Memory B cell (primary cell): ENCODE measurements at regions not wholly inside any gene's neighbourhood (a gene's known extent, or its start where the extent isn't known, plus 50 kb on each side); places are given as distances from the start of the nearest gene placed in this dataset.
"Not testable (repeated sequence)": the region's sequence is repeated elsewhere in the genome, so short reads cannot be mapped to it uniquely, and the experiment has no call there.

Experiments used
- ATAC-seq: fragments of 150-1000 bp; cut with Tn5 transposase; 2 replicates; pipeline ENCODE4 v1.10.0; 2021; ENCODE audit warnings: low read depth, mild to moderate bottlenecking, moderate library complexity
- DNase-seq, 2 donors: peaks; one replicate each; pipeline ENCODE4 v3.0.0; 2022; ENCODE audit warnings: low spot score in 2 of 2
- H3K27ac Mint-ChIP-seq: one replicate; pipeline ENCODE4 v1.8.0; 2022; ENCODE audit warnings: mild to moderate bottlenecking, moderate library complexity, mixed read lengths
- H3K27me3 Mint-ChIP-seq: one replicate; pipeline ENCODE4 v1.8.0; 2022; ENCODE audit warnings: mixed read lengths
- H3K36me3 Mint-ChIP-seq: one replicate; pipeline ENCODE4 v1.8.0; 2022; ENCODE audit warnings: mild to moderate bottlenecking, mixed read lengths
- H3K4me1 Mint-ChIP-seq: one replicate; pipeline ENCODE4 v1.8.0; 2022; ENCODE audit warnings: mixed read lengths
- H3K4me3 Mint-ChIP-seq: one replicate; pipeline ENCODE4 v1.8.0; 2022; ENCODE audit warnings: mild to moderate bottlenecking, moderate library complexity, mixed read lengths
- H3K9me3 Mint-ChIP-seq: one replicate; pipeline ENCODE4 v1.8.0; 2022; ENCODE audit warnings: mixed read lengths

GRCh38 chr17:6261466-6261865 lies 173.5 kb downstream of the AIPL1 start:
- Mint-ChIP-seq H3K9me3 (peaks cover 5% of the 10 kb centered on the region), H3K27me3 (peaks cover 20% of the 10 kb centered on the region), H3K36me3 (no peaks in the 10 kb centered on the region), H3K4me3 (no peak overlapping the region), H3K4me1 (no peaks in the 10 kb centered on the region), H3K27ac (no peak overlapping the region)
- ATAC-seq (no peak), DNase-seq (no peak)

GRCh38 chr17:6259899-6260298 lies 175.0 kb downstream of the AIPL1 start:
- no peak overlapping the region for H3K4me3 Mint-ChIP-seq
- peaks cover 20% of the 10 kb centered on the region for H3K27me3 Mint-ChIP-seq

GRCh38 chr17:6257336-6257735 lies 177.6 kb downstream of the AIPL1 start:
- H3K27ac Mint-ChIP-seq = no peak overlapping the region
- no peaks in the 10 kb centered on the region for H3K36me3 Mint-ChIP-seq
- ATAC-seq = no peak
- H3K9me3 Mint-ChIP-seq = no peaks in the 10 kb centered on the region
- peaks cover 16% of the 10 kb centered on the region for H3K27me3 Mint-ChIP-seq
- H3K4me1 Mint-ChIP-seq = no peaks in the 10 kb centered on the region
- DNase-seq = no peak
- no peak overlapping the region for H3K4me3 Mint-ChIP-seq

More at GRCh38 chr17:6259899-6260298, 175.0 kb downstream of the AIPL1 start:
- Mint-ChIP-seq H3K36me3 (no peaks in the 10 kb centered on the region), H3K9me3 (no peaks in the 10 kb centered on the region), H3K27ac (no peak overlapping the region), H3K4me1 (no peaks in the 10 kb centered on the region)
- no peak for ATAC-seq
- DNase-seq = no peak

GRCh38 chr17:6255322-6255721 lies 179.6 kb downstream of the AIPL1 start:
- H3K9me3 Mint-ChIP-seq = no peaks in the 10 kb centered on the region
- DNase-seq (no peak), ATAC-seq (no peak)
- H3K27me3 Mint-ChIP-seq = peaks cover 12% of the 10 kb centered on the region
- H3K4me3 Mint-ChIP-seq = no peak overlapping the region
- H3K27ac Mint-ChIP-seq = no peak overlapping the region
- no peaks in the 10 kb centered on the region for H3K4me1 Mint-ChIP-seq
- H3K36me3 Mint-ChIP-seq = no peaks in the 10 kb centered on the region

- H3K9me3 Mint-ChIP-seq = no peaks in the 10 kb centered on the region
- no peak overlapping the region for H3K27ac Mint-ChIP-seq
- H3K27me3 Mint-ChIP-seq = peaks cover 11% of the 10 kb centered on the region
- H3K4me3 Mint-ChIP-seq = no peak overlapping the region
- no peaks in the 10 kb centered on the region for H3K4me1 Mint-ChIP-seq
- H3K36me3 Mint-ChIP-seq = no peaks in the 10 kb centered on the region
- DNase-seq (no peak), ATAC-seq (no peak)
Observed at GRCh38 chr17:6254036-6254435, 180.9 kb downstream of the AIPL1 start.

- not testable (repeated sequence) for H3K9me3 Mint-ChIP-seq, H3K27me3 Mint-ChIP-seq, H3K4me1 Mint-ChIP-seq, H3K4me3 Mint-ChIP-seq, DNase-seq, ATAC-seq, H3K36me3 Mint-ChIP-seq, H3K27ac Mint-ChIP-seq
Observed at GRCh38 chr17:6251640-6252039, 181.5 kb downstream of the WSCD1 start.

- H3K27me3 Mint-ChIP-seq = peaks cover 4% of the 10 kb centered on the region
- no peak for DNase-seq
- no peaks in the 10 kb centered on the region for H3K4me1 Mint-ChIP-seq
- H3K27ac Mint-ChIP-seq = no peak overlapping the region
- no peak overlapping the region for H3K4me3 Mint-ChIP-seq
- H3K36me3 Mint-ChIP-seq = no peaks in the 10 kb centered on the region
- no peaks in the 10 kb centered on the region for H3K9me3 Mint-ChIP-seq
- no peak for ATAC-seq
Observed at GRCh38 chr17:6249732-6250131, 179.6 kb downstream of the WSCD1 start.

GRCh38 chr17:6248061-6248460 lies 177.9 kb downstream of the WSCD1 start:
- H3K4me1 Mint-ChIP-seq = no peaks in the 10 kb centered on the region
- H3K27me3 Mint-ChIP-seq = peaks cover 4% of the 10 kb centered on the region
- DNase-seq (no peak), ATAC-seq (no peak)
- no peak overlapping the region for H3K27ac Mint-ChIP-seq
- H3K36me3 Mint-ChIP-seq = no peaks in the 10 kb centered on the region
- H3K9me3 Mint-ChIP-seq = no peaks in the 10 kb centered on the region
- H3K4me3 Mint-ChIP-seq = no peak overlapping the region

- Mint-ChIP-seq H3K27ac (no peak overlapping the region), H3K36me3 (no peaks in the 10 kb centered on the region), H3K4me3 (no peak overlapping the region), H3K27me3 (peaks cover 11% of the 10 kb centered on the region), H3K9me3 (no peaks in the 10 kb centered on the region), H3K4me1 (no peaks in the 10 kb centered on the region)
- no peak for DNase-seq
- ATAC-seq = no peak
Observed at GRCh38 chr17:6245301-6246177, 175.4 kb downstream of the WSCD1 start.

GRCh38 chr17:6244796-6245195 lies 174.6 kb downstream of the WSCD1 start:
- no peaks in the 10 kb centered on the region for H3K4me1 Mint-ChIP-seq
- no peak overlapping the region for H3K4me3 Mint-ChIP-seq
- no peaks in the 10 kb centered on the region for H3K36me3 Mint-ChIP-seq
- no peaks in the 10 kb centered on the region for H3K9me3 Mint-ChIP-seq
- ATAC-seq = no peak
- peaks cover 16% of the 10 kb centered on the region for H3K27me3 Mint-ChIP-seq
- no peak overlapping the region for H3K27ac Mint-ChIP-seq
- no peak for DNase-seq

GRCh38 chr17:6244253-6244652 lies 174.1 kb downstream of the WSCD1 start:
- ATAC-seq (no peak), DNase-seq (no peak)
- H3K4me3 Mint-ChIP-seq = no peak overlapping the region
- H3K9me3 Mint-ChIP-seq = no peaks in the 10 kb centered on the region
- H3K36me3 Mint-ChIP-seq = no peaks in the 10 kb centered on the region
- peaks cover 19% of the 10 kb centered on the region for H3K27me3 Mint-ChIP-seq
- H3K27ac Mint-ChIP-seq = no peak overlapping the region
- no peaks in the 10 kb centered on the region for H3K4me1 Mint-ChIP-seq

GRCh38 chr17:6243186-6243585 lies 173.0 kb downstream of the WSCD1 start:
- peaks cover 17% of the 10 kb centered on the region for H3K27me3 Mint-ChIP-seq
- H3K4me3 Mint-ChIP-seq = no peak overlapping the region
- ATAC-seq = no peak

GRCh38 chr17:6241996-6242395 lies 171.8 kb downstream of the WSCD1 start:
- Mint-ChIP-seq H3K27ac (no peak overlapping the region), H3K27me3 (peaks cover 17% of the 10 kb centered on the region), H3K36me3 (no peaks in the 10 kb centered on the region), H3K4me1 (no peaks in the 10 kb centered on the region), H3K4me3 (no peak overlapping the region), H3K9me3 (no peaks in the 10 kb centered on the region)
- ATAC-seq (no peak), DNase-seq (no peak)

More at GRCh38 chr17:6243186-6243585, 173.0 kb downstream of the WSCD1 start:
- H3K4me1 Mint-ChIP-seq = no peaks in the 10 kb centered on the region
- H3K36me3 Mint-ChIP-seq = no peaks in the 10 kb centered on the region
- no peak for DNase-seq
- no peak overlapping the region for H3K27ac Mint-ChIP-seq
- no peaks in the 10 kb centered on the region for H3K9me3 Mint-ChIP-seq

- Mint-ChIP-seq H3K27me3 (peaks cover 17% of the 10 kb centered on the region), H3K4me1 (no peaks in the 10 kb centered on the region), H3K4me3 (no peak overlapping the region), H3K27ac (no peak overlapping the region), H3K9me3 (no peaks in the 10 kb centered on the region), H3K36me3 (no peaks in the 10 kb centered on the region)
- ATAC-seq (no peak), DNase-seq (no peak)
Observed at GRCh38 chr17:6241381-6241780, 171.2 kb downstream of the WSCD1 start.

GRCh38 chr17:6240601-6241000 lies 170.4 kb downstream of the WSCD1 start:
- H3K27me3 Mint-ChIP-seq = peaks cover 17% of the 10 kb centered on the region
- H3K9me3 Mint-ChIP-seq = no peaks in the 10 kb centered on the region
- ATAC-seq (no peak), DNase-seq (no peak)
- H3K36me3 Mint-ChIP-seq = no peaks in the 10 kb centered on the region
- H3K4me1 Mint-ChIP-seq = no peaks in the 10 kb centered on the region
- no peak overlapping the region for H3K4me3 Mint-ChIP-seq
- no peak overlapping the region for H3K27ac Mint-ChIP-seq
